HG03571 (cell line): ENCODE measurements at regions not wholly inside any gene's neighbourhood (a gene's known extent, or its start where the extent isn't known, plus 50 kb on each side); places are given as distances from the start of the nearest gene placed in this dataset.
"Not testable (repeated sequence)": the region's sequence is repeated elsewhere in the genome, so short reads cannot be mapped to it uniquely, and the experiment has no call there.

Source experiments
- ATAC-seq: cut with Tn5 transposase; IDR thresholded peaks from one replicate; pipeline ENCODE4 v1.9.1; 2021; ENCODE audit not compliant: unreplicated experiment

DNA sequence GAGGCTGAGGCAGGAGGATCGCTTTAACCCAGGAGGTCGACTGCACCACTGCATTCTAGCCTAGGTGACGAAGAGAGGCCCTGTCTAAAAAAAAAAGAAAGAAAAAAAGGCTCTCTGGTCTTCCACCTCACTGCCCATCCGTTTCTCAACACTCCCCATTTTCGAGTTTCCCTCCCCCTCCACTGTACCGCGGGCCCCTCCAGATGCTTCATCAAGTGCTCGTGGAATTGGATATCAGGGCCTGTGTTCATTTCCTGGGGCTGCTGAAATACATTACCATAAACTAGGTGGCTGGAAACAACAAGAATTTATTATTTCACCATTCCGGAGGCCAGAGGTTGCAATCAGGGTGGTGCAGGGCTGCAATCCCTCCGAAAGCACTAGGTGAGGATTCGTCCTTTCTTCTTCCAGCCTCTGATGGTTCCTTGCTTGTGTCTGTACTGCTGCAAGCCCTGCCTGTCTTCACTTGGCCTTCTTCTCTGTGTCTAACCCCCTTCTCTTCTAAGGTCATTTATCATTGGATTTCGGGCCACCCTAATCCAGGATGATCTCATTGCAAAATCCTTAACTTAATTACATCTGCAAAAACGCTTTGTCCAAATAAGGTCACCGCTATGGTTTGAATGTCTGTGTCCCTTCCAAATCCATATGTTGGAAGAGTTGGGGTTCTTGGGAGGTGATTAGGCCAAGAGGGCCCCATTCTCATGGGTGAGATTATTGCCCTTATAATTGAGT lies 135.1 kb downstream of the CRLF3 start:
- ATAC-seq: not testable (repeated sequence)

DNA sequence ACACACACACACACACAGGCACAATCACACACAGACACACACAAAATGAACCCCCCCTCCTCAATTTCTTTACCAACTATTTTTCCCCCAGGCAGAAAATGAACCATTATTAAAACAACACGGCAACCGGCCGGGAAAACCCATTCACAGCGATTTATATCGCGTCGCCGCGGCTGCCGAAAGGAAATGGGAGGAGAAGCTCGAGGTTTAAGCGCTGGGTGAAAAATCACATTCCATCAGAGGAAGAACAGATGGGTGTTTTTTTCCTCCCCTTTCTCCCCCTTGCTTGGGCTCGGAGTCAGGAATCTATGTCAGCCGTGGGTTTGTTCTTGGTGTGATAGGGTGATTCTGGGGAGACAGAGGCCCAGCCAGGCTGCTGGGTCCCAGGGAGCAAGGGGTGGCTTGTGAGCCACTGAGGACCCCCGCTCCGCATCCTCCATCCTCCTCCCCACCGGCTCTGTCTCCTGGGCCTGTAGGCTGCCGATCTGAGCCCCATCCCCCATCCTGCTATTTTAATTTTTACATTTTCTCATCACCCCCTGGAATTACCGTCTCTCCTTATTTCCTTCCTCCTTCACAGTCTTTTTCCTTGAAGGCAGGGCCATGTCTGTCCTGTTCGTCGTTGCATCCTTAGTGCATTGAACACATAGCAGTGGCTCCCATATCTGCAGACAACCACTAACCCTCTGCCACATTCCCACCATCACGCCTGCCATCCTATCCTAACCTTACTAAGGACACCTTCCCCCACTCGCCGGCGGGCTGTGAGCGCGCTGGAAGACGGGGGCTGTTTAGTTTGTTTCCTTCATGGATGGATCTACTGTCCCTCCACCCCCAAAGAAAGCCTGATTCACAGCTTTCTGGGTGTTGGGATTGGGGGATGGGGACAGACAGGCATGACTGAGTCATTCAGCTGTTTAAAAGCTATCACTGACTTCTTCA lies 137.7 kb downstream of the CRLF3 start:
- not testable (repeated sequence) for ATAC-seq

DNA sequence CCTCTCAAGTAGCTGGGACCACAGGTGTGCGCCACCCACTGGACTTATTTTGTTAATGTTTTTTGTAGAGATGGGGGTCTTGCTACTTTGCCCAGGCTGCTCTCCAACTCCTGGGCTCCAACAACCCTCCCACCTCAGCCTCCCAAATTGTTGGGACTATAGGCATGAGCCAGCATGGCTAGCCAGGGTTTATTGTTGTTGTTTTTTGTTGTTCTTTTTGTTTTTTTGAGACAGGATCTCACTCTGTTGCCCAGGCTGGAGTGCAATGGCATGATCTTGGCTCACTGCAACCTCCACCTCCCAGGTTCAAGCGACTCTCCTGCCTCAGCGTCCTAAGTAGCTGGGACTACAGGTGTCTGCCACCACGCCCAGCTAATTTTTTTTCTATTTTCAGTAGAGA lies 142.2 kb downstream of the CRLF3 start:
- ATAC-seq: not testable (repeated sequence)

DNA sequence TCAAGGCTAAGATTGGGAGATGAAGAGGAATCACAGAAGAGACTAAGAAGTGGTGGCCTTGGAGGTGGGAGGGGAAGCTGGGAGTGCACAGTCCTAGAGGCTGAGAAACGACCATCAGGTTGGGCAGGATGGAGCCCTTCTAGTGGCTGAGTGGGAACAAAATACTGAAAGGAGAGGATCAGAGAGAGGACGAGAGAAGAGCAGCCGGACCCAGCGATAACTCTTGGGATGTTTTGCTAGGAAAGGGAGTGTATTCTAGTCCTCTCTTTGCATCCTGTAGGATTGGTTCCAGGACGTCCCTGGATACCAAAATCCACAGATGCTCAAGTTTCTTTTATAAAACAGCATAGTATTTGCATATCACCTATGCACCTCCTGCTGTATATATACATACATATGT lies 143.8 kb downstream of the CRLF3 start:
- not testable (repeated sequence) for ATAC-seq

DNA sequence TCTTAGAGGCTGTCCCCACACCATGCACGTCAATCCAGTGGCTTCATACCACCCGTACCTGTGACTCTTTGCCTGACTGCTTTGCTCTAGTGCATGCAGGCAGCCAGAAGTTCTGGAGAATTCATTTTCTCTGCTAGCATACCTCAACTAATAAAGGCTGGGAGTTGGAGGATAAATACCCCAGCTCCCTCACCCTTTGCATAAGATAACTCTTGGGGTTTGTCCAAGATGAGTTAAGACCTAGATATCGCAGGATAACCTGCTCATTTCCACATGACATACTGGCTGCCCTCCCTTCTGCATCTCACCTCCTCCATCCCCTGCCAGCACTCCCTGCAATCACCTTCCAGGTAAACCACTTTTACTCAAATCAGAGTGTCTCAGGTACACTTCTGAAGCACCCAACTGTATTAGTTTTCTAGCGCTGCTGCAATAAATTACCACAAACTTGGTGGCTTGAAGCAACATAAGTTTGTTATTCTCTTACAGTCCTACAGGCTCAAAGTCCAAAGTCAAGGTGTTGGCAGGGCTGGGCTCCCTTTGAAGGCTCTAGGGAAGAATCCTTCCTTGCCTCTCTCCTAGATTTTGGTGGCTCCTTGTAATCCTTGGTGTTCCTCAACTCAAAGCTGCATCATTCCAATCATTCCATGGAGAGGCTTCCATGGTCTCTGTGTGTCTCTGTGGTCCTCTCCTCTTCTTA lies 146.8 kb downstream of the CRLF3 start:
- no peak for ATAC-seq

DNA sequence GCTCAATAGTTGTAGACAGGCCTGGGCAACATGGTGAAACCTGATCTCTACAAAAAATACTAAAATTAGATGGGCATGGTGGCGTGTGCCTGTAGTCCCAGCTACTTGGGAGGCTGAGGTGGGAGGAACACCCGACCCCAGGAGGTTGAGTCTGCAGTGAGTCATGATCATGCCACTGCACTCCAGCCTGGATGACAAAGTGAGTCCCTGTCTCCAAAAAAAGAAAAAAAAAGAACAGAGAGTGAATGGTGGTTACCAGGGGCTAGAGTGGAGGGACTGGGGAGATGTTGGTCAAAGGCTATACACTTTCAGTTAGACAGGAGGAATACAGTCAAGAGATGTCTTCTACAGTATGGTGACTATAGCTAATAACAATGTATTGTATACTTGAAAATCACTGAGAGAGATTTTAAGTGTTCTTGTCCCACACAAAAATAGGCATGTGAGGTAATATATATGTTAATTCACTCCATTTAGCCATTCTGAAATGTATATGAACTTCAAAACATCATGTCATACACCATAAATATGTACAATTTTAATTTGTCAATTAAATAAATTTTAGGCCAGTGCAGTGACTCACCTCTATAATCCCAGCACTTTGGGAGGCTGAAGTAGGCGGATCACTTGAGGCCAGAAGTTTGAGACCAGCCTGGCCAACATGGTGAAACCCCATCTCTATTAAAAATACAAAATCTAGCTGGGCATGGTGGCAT lies 148.6 kb downstream of the CRLF3 start:
- ATAC-seq: not testable (repeated sequence)

DNA sequence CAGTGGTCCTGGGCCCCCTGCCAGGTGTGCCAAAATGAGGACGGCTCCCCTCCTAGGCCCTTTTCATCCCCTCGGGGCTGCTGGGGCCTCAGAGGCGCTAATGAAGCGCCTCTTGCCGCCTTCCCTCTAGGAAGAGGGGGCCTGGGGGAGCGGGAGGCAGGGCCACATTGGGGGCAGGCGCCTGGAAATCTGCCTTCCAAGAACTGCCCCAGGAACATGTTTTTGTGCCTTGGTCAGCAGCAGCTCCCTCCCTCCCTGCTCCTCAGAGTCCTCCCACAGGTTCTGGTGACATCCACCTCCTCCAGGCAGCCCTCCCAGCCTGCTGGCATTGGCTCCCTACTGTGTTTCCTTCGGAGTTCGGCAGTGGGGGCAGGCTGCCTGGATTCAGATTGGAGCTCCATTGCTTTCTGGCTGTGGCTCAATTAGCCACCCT lies 155.3 kb downstream of the CRLF3 start:
- not testable (repeated sequence) for ATAC-seq

DNA sequence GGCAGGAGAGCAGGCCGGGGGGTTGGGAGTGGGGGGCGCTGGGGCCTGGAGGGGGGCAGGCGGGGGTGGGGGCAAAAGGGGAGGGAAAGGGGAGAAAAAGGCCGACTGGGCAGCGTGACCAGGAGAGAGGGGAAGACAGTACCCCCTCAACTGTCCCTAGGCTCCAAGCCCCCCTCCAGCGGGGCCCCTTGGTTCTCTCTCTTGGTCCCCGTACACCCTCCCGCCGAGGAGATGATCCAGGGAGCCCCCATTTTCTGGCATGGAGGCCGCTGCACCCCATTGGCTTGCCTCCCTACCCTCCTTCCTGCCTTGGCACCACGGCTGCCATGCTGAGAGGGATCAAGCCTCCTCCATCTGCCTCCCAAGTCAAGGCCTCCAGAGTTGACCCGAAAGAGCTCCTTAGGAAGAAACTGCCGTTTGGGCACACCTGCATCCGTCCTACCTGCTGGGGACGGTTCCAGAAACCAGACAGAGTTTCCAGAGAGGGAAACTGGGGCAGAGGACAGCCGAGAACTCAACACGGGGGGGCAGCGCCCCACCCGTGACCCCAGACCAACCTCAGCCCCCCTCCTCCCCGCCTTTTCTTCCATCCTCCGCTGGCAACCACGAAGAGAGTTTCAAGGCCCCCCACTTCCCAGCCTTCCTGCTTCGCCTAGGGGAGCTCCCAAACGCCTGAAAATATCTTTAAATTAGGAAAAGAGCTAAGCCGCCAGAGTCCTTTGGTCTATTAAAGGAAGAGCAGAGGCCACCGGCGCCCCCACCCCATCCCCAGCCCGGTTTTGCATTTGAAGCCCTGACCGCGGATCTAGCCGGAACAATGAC lies 155.9 kb downstream of the CRLF3 start:
- not testable (repeated sequence) for ATAC-seq

DNA sequence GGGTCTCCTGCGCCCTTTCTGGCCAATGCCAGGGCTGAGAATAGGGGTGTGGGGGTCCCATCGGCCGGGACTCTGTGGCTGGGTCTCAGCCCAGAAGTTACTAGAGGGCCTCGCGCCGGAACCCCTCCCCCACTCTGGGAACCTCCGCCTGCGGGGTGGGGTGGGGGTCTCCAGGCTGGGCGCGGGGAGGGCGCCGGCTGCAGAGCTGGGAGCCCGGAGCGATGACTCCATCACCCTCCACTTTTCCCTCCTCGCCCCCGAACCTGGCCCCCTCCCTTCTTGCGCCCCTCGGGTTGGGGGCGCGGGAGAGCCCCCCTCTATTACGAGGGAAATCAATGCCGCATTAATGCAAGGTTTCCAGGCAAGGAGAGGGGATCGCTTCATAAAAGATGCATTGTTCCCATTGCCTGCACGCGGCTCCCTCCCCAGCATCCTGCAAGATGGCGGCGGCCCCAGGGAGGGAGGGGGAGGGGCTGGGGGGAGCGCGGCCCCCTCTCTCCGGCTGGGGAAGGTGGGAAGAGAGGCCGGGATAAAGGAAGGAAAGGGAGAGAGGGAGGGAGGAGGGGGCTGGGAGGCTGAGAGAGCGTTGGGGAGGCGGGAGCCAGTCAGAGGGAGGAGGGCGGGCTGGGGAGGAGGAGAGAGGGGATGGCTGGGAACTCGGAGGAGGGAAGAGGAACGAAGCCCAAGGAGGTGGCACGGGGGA lies 156.7 kb downstream of the CRLF3 start:
- ATAC-seq: not testable (repeated sequence)

DNA sequence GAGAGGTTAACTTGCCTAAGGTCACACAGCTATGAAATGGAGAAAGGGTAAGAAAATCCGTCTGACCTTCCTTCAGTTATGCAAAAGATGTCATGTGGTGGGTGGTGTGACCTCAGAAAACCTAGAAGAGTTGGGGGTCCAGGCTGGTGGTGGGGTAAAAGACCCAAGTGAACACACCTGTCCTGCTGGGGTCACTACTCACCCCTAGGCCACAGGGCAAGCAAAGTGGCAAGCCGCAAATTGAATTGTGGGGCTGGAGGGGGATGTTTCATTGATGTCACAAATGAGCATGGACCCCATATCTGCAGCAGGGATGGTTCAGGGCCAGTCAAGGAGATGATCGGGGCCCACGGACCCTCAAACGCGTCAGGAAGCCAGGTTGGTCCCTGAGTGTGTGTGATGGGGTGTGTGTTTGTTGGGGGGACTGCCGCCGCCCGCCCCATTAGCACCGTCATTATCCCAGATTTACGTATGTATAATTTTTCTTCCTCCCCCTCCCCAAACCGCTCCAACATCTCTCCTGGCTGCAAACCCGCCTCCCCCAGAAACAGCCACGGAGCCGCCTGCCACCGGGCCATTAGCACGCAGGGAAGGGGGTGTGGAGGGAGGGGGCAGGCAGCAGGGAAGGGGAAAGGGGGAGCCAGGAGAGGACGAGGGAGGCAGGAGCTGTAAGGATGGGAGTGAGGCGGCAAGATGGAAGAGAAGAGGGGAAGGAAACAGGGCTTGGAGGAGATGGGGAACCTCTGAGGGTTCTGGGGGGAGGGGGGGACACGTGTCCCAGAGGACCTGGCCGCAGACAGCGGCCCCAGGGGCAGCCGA lies 157.4 kb downstream of the CRLF3 start:
- ATAC-seq: not testable (repeated sequence)

DNA sequence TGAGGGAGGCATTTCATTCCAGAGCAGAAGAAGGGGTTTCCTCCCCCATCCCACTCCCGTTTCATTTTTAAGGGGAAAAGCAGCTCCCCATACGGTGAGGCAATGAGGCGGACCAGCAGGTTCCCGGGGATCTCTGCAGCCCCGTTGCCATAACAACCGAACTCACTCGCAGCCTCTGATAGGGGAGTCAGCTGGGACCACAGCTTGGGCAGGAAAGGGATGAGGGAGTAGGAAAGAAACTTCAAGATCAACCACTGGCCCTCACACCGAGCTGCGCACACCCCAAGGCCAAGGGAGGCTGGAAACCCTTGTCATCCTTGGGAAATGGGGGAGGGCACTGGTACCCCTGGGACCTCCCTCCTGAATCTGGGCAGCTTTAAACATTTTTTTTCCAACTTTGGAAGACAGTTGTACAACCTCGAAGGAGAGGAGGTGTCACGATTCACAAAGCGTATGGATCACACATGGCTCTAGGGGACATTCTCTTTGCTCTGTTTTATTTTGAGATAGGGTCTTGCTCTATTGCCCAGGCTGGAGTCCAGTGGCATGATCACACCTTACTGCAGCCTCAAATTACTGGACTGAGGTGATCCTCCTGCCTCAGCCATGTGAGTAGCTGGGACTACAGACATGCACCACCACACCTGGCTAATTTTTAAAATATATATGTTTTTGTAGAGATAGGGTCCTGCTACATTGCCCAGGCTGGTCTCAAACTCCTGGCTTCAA lies 160.6 kb downstream of the CRLF3 start:
- ATAC-seq: not testable (repeated sequence)

DNA sequence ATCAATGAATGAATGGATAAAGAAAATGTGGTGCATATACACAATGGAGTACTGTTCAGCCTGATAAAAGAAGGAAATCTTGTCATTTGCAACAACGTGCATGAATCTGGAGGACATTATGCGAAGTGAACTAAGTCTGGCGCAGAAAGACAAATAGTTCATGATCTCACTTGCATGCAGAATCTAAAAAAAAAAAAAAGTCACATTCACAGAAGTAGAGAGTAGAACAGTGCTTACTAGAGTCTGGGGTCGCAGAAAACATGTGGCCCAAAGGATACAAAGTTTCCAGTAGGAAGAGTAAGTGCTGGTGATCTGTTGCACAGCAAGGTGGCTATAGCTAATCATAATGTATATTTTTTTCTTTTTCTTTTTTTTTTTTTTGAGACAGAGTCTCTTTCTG lies 167.3 kb downstream of the CRLF3 start:
- not testable (repeated sequence) for ATAC-seq

DNA sequence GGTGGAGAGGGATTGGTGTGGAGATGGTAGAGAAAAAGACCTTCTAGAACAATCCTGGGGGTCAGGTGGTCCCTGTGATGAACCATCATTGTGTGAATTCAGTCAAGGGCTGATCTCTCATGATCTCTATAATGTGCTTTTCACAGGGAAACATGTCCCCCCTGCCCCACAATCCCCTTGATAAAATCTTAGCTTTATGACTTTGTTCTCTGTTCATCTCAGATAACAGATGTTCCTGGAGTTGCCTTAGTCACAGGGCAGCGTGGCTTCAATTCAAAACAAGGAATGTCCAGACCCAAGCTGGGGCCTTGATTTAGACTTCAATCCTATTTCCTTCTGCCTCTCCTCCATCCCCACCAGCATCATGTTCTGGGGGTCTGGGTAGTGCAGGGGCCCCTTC lies 171.5 kb downstream of the CRLF3 start:
- not testable (repeated sequence) for ATAC-seq

DNA sequence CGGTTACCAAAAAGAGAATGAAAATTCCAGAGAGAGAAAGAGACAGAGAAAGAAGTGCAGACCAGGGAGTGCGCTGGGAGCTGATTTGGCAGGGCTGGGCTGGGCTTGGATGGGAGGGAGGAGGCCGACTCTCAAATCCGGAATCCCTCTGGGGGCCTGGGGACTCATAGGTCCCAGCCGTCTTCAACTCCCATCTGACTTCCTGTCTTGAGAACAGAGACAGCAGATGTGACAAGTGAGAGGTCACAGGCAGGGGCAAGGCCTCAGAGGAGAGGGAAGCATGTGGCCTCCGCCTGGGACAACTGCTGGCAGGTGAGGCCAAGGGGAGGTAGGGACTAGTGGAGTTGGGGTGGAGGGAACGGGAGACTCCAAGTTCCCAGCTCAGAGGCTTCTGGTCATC lies 172.9 kb downstream of the GOSR1 start:
- ATAC-seq: not testable (repeated sequence)

DNA sequence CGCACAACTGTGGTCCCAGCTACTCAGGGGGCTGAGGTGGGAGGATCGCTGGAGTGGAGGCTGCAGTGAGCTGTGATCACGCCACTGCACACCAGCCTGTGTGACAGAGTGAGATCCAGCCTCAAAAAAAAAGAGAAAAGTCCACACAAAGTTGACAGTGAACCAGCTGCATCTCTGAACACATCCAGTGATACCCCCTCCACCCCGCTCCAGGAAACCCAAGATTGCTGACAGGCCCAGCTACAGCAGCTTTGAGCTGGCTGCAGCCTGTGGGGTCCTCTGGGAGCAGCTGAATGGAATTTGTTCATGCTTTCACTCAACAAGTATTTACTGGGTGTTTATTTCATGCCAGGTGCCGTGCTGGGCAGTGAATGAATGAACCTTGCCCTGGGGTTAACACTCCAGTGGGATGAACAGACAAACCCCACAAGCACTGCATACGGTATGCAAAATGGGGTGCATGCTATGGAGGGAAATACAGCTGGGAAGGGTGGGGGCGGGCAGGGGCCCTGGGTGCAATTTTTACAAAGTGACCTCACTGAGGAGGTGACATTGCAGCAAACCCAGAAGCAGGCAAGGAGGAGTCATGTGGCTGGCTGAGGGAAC lies 170.9 kb downstream of the GOSR1 start:
- not testable (repeated sequence) for ATAC-seq

DNA sequence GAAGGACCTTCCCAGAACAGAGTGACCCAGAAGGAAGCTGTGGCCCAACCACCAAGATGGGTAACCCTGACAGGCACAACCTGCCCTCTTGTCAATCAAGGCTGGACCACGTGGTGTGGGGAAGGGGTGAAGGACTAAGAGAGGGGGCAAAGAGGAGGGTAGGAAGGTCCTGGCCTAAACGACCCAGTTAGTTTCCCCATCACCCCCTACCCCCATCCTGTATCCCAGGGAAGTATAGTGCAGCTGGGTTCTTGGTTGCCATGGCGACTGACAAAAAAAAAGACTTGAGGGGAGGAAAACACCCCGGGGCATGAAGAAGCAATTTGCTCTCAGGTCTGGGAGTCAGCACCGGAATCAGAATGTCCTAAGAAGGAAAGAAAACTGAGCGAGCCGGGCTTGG lies 168.7 kb downstream of the GOSR1 start:
- not testable (repeated sequence) for ATAC-seq

DNA sequence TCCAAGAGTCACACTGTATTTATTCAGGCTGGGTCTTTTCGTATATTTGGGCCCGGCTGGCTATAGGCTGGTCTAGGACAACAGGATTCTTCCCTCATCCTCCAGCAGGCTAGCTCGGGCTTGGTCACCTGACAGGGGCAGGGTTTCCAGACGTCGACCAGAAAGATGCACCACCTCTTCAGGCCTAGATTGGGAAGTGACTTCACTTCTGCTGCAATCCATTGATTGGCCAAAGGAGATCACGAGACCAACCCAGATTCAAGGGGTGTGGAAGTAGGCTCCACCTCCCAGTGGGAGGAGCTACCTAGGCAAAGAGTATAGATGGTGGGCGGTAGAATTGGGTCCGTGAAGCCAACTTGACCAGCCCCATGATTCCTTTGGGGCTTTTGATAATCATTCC lies 167.5 kb downstream of the GOSR1 start:
- ATAC-seq: not testable (repeated sequence)
